Panc1 (cell line): ENCODE measurements at regions not wholly inside any gene's neighbourhood (a gene's known extent, or its start where the extent isn't known, plus 50 kb on each side); places are given as distances from the start of the nearest gene placed in this dataset.

Source experiments
- ATAC-seq: fragments of 200-7000 bp; cut with Tn5 transposase; 2 replicates; pipeline ENCODE4 v1.9.1; 2020; ENCODE audit warnings: mild to moderate bottlenecking, moderate library complexity
- BruUV-seq: library from RNA; stranded (reverse); fragments of 400-500 nt; replicated peaks from 2 replicates; lab custom pipeline; 2021; lab: Mats Ljungman, UMichigan
- CTCF ChIA-PET: fragments of 300-600 bp; sonication (Branson Sonifier 250); formaldehyde crosslinking; loops from one replicate; lab custom pipeline; 2022; ENCODE audit warnings: antibody characterized with exemption; lab: Charles Lee
- POLR2A ChIA-PET: fragments of 300-600 bp; sonication (Branson Sonifier 250); formaldehyde crosslinking; loops from one replicate; lab custom pipeline; 2022; ENCODE audit warnings: antibody characterized with exemption; lab: Charles Lee
- DNase-seq: peaks from one replicate; pipeline ENCODE4 v3.0.0-alpha.2; 2010; ENCODE audit warnings: low read depth, low spot score
- H3K27ac ChIP-seq: 2 replicates; pipeline ENCODE4 v1.5.1; 2011; ENCODE audit warnings: mild to moderate bottlenecking, low read length, inconsistent platforms
- H3K27me3 ChIP-seq: fragments of 200-500 bp; sonication (Bioruptor generic); 2 replicates; pipeline ENCODE4 v1.6.0; 2014; ENCODE audit warnings: low read length, inconsistent platforms; ENCODE audit not compliant: control insufficient read depth, insufficient read depth
- H3K36me3 ChIP-seq: fragments of 200-500 bp; sonication (Bioruptor generic); 2 replicates; pipeline ENCODE4 v1.5.1; 2014; ENCODE audit warnings: inconsistent platforms, mild to moderate bottlenecking, low read length, moderate library complexity; ENCODE audit not compliant: control insufficient read depth, insufficient read depth
- H3K4me1 ChIP-seq: 2 replicates; pipeline ENCODE4 v1.5.1; 2011; ENCODE audit warnings: inconsistent platforms, mild to moderate bottlenecking, low read length, moderate library complexity; ENCODE audit not compliant: control insufficient read depth, insufficient read depth
- H3K4me3 ChIP-seq, 2 experiments: 2 replicates each; pipeline ENCODE4 v1.5.1; 2011 to 2012; ENCODE audit warnings: low read depth in 2 of 2, low read length in 2 of 2, mild to moderate bottlenecking in 2 of 2, inconsistent platforms in 1 of 2, moderate library complexity in 1 of 2
- H3K9me3 ChIP-seq: fragments of 200-500 bp; sonication (Bioruptor generic); 2 replicates; pipeline ENCODE4 v1.5.1; 2014; ENCODE audit warnings: low read depth, mild to moderate bottlenecking, inconsistent platforms, low read length, moderate library complexity; ENCODE audit not compliant: control insufficient read depth, insufficient read depth
- POLR2AphosphoS5 ChIP-seq: IDR thresholded peaks from 2 replicates; pipeline ENCODE4 v1.6.1; 2012; ENCODE audit warnings: mild to moderate bottlenecking, low read depth, low read length, moderate library complexity
- REST ChIP-seq, 2 experiments: IDR thresholded peaks; 2 replicates each; pipeline ENCODE4 v1.6.1; 2011 to 2012; ENCODE audit warnings: low read depth in 2 of 2, control low read depth in 1 of 2, low read length in 1 of 2, mild to moderate bottlenecking in 1 of 2, moderate library complexity in 1 of 2; ENCODE audit not compliant: insufficient read depth in 1 of 2
- SIN3A ChIP-seq: IDR thresholded peaks from 2 replicates; pipeline ENCODE4 v1.6.1; 2012; ENCODE audit warnings: low read depth, mild to moderate bottlenecking, low read length, moderate library complexity, borderline replicate concordance; ENCODE audit not compliant: insufficient read depth
- TCF7L2 ChIP-seq: IDR thresholded peaks from 2 replicates; pipeline ENCODE4 v1.6.1; 2011; ENCODE audit warnings: mild to moderate bottlenecking, low read depth, low read length, inconsistent platforms
- in situ Hi-C: cut with HindIII; loops from 2 replicates; pipeline ENCODE4 v1.10.0; 2016; ENCODE audit warnings: low sequenced_read_pairs, low pct_unique_long_range_greater_than_20kb
- intact Hi-C: fragments of 100-400 bp; cut with micrococcal nuclease; formaldehyde crosslinking; loops from one replicate; pipeline ENCODE4 v1.10.0; 2022; ENCODE audit not compliant: unreplicated experiment
- TF ChIP-seq, protein P1 (sequence below): fragments of 450-650 bp; IDR thresholded peaks from 2 replicates; pipeline ENCODE4 v1.5.1; 2017; ENCODE audit warnings: mild to moderate bottlenecking

DNA sequence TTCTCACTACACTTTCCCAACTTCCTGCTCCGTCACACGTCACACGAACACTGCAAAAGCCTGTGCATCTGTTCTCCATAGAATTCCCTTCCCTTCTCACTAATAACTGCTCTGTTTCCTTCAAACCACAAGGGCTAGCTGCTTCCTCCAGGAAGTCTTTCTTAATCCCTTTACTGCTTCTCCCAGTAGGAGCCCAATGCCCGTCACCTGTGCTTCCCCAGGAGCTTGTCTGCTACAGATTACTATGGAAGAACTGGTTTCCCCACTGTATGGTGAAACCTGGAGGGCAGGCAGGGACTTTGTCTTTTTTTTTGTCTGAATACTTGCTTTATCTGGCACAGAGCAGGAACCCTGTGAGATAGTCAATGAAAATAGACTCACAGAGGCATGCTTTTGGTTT lies 444.7 kb upstream of the MAP3K7 start:
- Histone ChIP-seq H3K4me1 (no peaks in the 10 kb centered on the region), H3K4me3 (no peak overlapping the region), H3K9me3 (no peaks in the 10 kb centered on the region), H3K27ac (no peak overlapping the region), H3K27me3 (no peaks in the 10 kb centered on the region), H3K36me3 (no peaks in the 10 kb centered on the region)
- no TSS peak for BruUV-seq
- intact Hi-C loops = no loop called here
- TF ChIP-seq SIN3A = no peak
- TF ChIP-seq REST (IDR thresholded peaks at IDR 0.05; ENCODE audit: insufficient read depth in 1 of 2, low read depth in 2 of 2, low read length in 1 of 2) = no peak
- no peak for TF ChIP-seq POLR2AphosphoS5
- TF ChIP-seq TCF7L2 = no peak
- TF ChIP-seq, protein P1, sequence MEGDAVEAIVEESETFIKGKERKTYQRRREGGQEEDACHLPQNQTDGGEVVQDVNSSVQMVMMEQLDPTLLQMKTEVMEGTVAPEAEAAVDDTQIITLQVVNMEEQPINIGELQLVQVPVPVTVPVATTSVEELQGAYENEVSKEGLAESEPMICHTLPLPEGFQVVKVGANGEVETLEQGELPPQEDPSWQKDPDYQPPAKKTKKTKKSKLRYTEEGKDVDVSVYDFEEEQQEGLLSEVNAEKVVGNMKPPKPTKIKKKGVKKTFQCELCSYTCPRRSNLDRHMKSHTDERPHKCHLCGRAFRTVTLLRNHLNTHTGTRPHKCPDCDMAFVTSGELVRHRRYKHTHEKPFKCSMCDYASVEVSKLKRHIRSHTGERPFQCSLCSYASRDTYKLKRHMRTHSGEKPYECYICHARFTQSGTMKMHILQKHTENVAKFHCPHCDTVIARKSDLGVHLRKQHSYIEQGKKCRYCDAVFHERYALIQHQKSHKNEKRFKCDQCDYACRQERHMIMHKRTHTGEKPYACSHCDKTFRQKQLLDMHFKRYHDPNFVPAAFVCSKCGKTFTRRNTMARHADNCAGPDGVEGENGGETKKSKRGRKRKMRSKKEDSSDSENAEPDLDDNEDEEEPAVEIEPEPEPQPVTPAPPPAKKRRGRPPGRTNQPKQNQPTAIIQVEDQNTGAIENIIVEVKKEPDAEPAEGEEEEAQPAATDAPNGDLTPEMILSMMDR = no peak
- in situ Hi-C loops = no loop called here
- POLR2A ChIA-PET = no interaction called here
- no peak for ATAC-seq
- no peak for DNase-seq
- CTCF ChIA-PET = no interaction called here

GRCh38 chr6:91029211-91029610 lies 442.3 kb upstream of the MAP3K7 start:
- Histone ChIP-seq H3K4me3 (no peak overlapping the region), H3K36me3 (no peaks in the 10 kb centered on the region), H3K9me3 (no peaks in the 10 kb centered on the region), H3K27me3 (no peaks in the 10 kb centered on the region), H3K27ac (no peak overlapping the region), H3K4me1 (no peaks in the 10 kb centered on the region)
- POLR2A ChIA-PET = interaction anchor here (0.7 kb wide), 1 partner anchor 155 kb away, joined by 7 read pairs; no protein-coding TSS in a partner anchor
- in situ Hi-C loops = no loop called here
- DNase-seq (no peak), ATAC-seq (no peak)
- TF ChIP-seq REST (IDR thresholded peaks at IDR 0.05; ENCODE audit: insufficient read depth in 1 of 2, low read depth in 2 of 2, low read length in 1 of 2) (no peak), SIN3A (no peak), POLR2AphosphoS5 (no peak), TCF7L2 (no peak)
- TF ChIP-seq, protein P1 = no peak
- intact Hi-C loops = no loop called here
- BruUV-seq = no TSS peak
- CTCF ChIA-PET = no interaction called here
